ENCODE measurements at regions not wholly inside any gene's neighbourhood (a gene's known extent, or its start where the extent isn't known, plus 50 kb on each side); places are given as distances from the start of the nearest gene placed in this dataset.

GRCh38 chr12:131456301-131457027 lies 254.4 kb upstream of the SFSWAP start:
- no peak for DNase-seq (ENCODE audit: low read depth in 1 of 2, low spot score in 1 of 2)

GRCh38 chr12:131457028-131457310 lies 253.9 kb upstream of the SFSWAP start:
- Histone ChIP-seq H3K4me3 (replicated peaks; ENCODE audit: insufficient read depth, low read length) (no peak overlapping the region), H3K27me3 (ENCODE audit: insufficient read depth, poor library complexity, severe bottlenecking) (peaks cover under 1% of the 10 kb centered on the region), H3K27ac (replicated peaks) (no peak overlapping the region)
- TF ChIP-seq REST (IDR thresholded peaks at IDR 0.05; ENCODE audit: insufficient replicate concordance, low read depth) (no peak), GABPA (IDR thresholded peaks at IDR 0.05; ENCODE audit: low read depth) (no peak), CTCF (IDR thresholded peaks at IDR 0.05; ENCODE audit: insufficient read depth, low read length) (no peak), SPI1 (IDR thresholded peaks at IDR 0.05; ENCODE audit: borderline replicate concordance, low read depth) (no peak), POLR2AphosphoS5 (IDR thresholded peaks at IDR 0.05; ENCODE audit: low read depth) (no peak)
- no peak for DNase-seq (ENCODE audit: low read depth in 1 of 2, low spot score in 1 of 2)

More at GRCh38 chr12:131456301-131457027, 254.4 kb upstream of the SFSWAP start:
- H3K27me3 ChIP-seq (ENCODE audit: insufficient read depth, poor library complexity, severe bottlenecking), result no peaks in the 10 kb centered on the region
- H3K4me3 ChIP-seq (replicated peaks; ENCODE audit: insufficient read depth, low read length), result no peak overlapping the region
- no peak for TF ChIP-seq GABPA (IDR thresholded peaks at IDR 0.05; ENCODE audit: low read depth)
- TF ChIP-seq SPI1 (IDR thresholded peaks at IDR 0.05; ENCODE audit: borderline replicate concordance, low read depth), result no peak
- no peak for TF ChIP-seq POLR2AphosphoS5 (IDR thresholded peaks at IDR 0.05; ENCODE audit: low read depth)
- TF ChIP-seq CTCF (IDR thresholded peaks at IDR 0.05; ENCODE audit: insufficient read depth, low read length), result no peak
- no peak for TF ChIP-seq REST (IDR thresholded peaks at IDR 0.05; ENCODE audit: insufficient replicate concordance, low read depth)
- no peak overlapping the region for H3K27ac ChIP-seq (replicated peaks)

- Histone ChIP-seq H3K27ac (replicated peaks) (no peak overlapping the region), H3K4me3 (replicated peaks; ENCODE audit: insufficient read depth, low read length) (no peak overlapping the region), H3K27me3 (ENCODE audit: insufficient read depth, poor library complexity, severe bottlenecking) (peaks cover 6% of the 10 kb centered on the region)
- no peak for TF ChIP-seq REST (IDR thresholded peaks at IDR 0.05; ENCODE audit: insufficient replicate concordance, low read depth)
- no peak for TF ChIP-seq GABPA (IDR thresholded peaks at IDR 0.05; ENCODE audit: low read depth)
- no peak for TF ChIP-seq SPI1 (IDR thresholded peaks at IDR 0.05; ENCODE audit: borderline replicate concordance, low read depth)
- TF ChIP-seq CTCF (IDR thresholded peaks at IDR 0.05; ENCODE audit: insufficient read depth, low read length), result no peak
- no peak for TF ChIP-seq POLR2AphosphoS5 (IDR thresholded peaks at IDR 0.05; ENCODE audit: low read depth)
- no peak for DNase-seq (ENCODE audit: low read depth in 1 of 2, low spot score in 1 of 2)
Measured at GRCh38 chr12:131457331-131458047, 253.4 kb upstream of the SFSWAP start.
